Stomach (tissue), 8 donors: ENCODE measurements at regions not wholly inside any gene's neighbourhood (a gene's known extent, or its start where the extent isn't known, plus 50 kb on each side); places are given as distances from the start of the nearest gene placed in this dataset.

ENCODE experiments used
- DNase-seq, 2 donors: peaks; one replicate each; pipeline versions ENCODE4 v3.0.0 to v3.0.0-alpha.2; 2013 to 2019
- H3K27ac ChIP-seq, 5 donors: fragments of 200-600 bp in 4 of 5; sonication (generic) in 4 of 5; one replicate each; pipeline ENCODE4 v1.5.1; 2013 to 2019; ENCODE audit warnings: mild to moderate bottlenecking in 1 of 5, moderate library complexity in 1 of 5
- H3K27me3 ChIP-seq, 3 donors: fragments of 200-600 bp; sonication (generic); one replicate each; pipeline ENCODE4 v1.5.1; 2017 to 2019; ENCODE audit warnings: mixed run types in 1 of 3
- H3K36me3 ChIP-seq, 4 donors: fragments of 200-600 bp; sonication (generic); 1 replicate in 3 of 4; 2 replicates in 1 of 4; pipeline ENCODE4 v1.5.1; 2016 to 2019
- H3K4me1 ChIP-seq, 4 donors: fragments of 200-600 bp; sonication (generic); one replicate each; pipeline ENCODE4 v1.5.1; 2016 to 2019
- H3K4me3 ChIP-seq, 4 donors: fragments of 200-600 bp; sonication (generic) in 3 of 4; one replicate each; pipeline ENCODE4 v1.5.1; 2016 to 2019; ENCODE audit warnings: mild to moderate bottlenecking in 1 of 4
- H3K9me3 ChIP-seq, 4 donors: fragments of 200-600 bp; sonication (generic); one replicate each; pipeline ENCODE4 v1.5.1; 2016 to 2019
- CTCF ChIP-seq, 7 experiments: fragments of 450-650 bp in 4 of 7; fragments of 200-600 bp in 3 of 7; sonication (generic) in 3 of 7; IDR thresholded peaks; one replicate each; pipeline ENCODE4 v1.5.1; 2016 to 2019; ENCODE audit warnings: antibody characterized with exemption in 7 of 7, control low read depth in 2 of 7, mild to moderate bottlenecking in 1 of 7
- EP300 ChIP-seq: sonication (generic); formaldehyde crosslinking; IDR thresholded peaks from one replicate; pipeline ENCODE4 v1.6.1; 2017; ENCODE audit warnings: antibody characterized with exemption
- POLR2A ChIP-seq, 4 donors: fragments of 450-650 bp; IDR thresholded peaks; one replicate each; pipeline ENCODE4 v1.6.1; 2016; ENCODE audit warnings: antibody characterized with exemption in 4 of 4, control low read depth in 2 of 4, mild to moderate bottlenecking in 1 of 4, moderate library complexity in 1 of 4
- POLR2AphosphoS5 ChIP-seq, 3 donors: sonication (generic); formaldehyde crosslinking; IDR thresholded peaks; one replicate each; pipeline ENCODE4 v1.6.1; 2016; ENCODE audit warnings: antibody characterized with exemption in 3 of 3
- WGBS, 5 donors: extraction: QIAGEN DNeasy Blood & Tissue Kit in 3 of 5; methylation state at CpG; one replicate each; pipeline versions ENCODE4 v1.1.5 to v1.1.7; 2013 to 2018; 5-methylcytosine and 5-hydroxymethylcytosine counted together
- intact Hi-C: fragments of 100-400 bp; cut with DNase I; formaldehyde crosslinking; loops from one replicate; pipeline ENCODE4 v1.15.1; 2023; ENCODE audit warnings: low total_unique reads
- donor health status: healthy with polysubstance abuse.
- donor health status: Bipolar disorder and iron deficiency.
- donor health status: healthy.

GRCh38 chr3:72401005-72401545 is 447.2 kb downstream of the SHQ1 start:
- TF ChIP-seq EP300 (no peak), POLR2AphosphoS5 (IDR thresholded peaks at IDR 0.05) (no peak), CTCF (IDR thresholded peaks at IDR 0.05) (no peak), POLR2A (IDR thresholded peaks at IDR 0.05) (no peak)
- no peak overlapping the region for H3K4me3 ChIP-seq
- H3K9me3 ChIP-seq = no peaks in the 10 kb centered on the region
- H3K27me3 ChIP-seq = no peaks in the 10 kb centered on the region
- WGBS, 5 donors = 96 to 100% (median 98%) methylated on average over 2 of the region's 2 CpGs
- H3K4me1 ChIP-seq = peaks cover 7 to 73% (median 41%) of the 10 kb centered on the region in 4 donors
- H3K27ac ChIP-seq = no peak overlapping the region
- no peaks in the 10 kb centered on the region for H3K36me3 ChIP-seq
- intact Hi-C loops = no loop called here
- no peak for DNase-seq

- H3K9me3 ChIP-seq = no peaks in the 10 kb centered on the region
- peaks cover 0 to 69% (median 31%) of the 10 kb centered on the region in 4 donors for H3K4me1 ChIP-seq
- no peaks in the 10 kb centered on the region for H3K36me3 ChIP-seq
- H3K27ac ChIP-seq = no peak overlapping the region
- H3K27me3 ChIP-seq = no peaks in the 10 kb centered on the region
- intact Hi-C loops = no loop called here
- DNase-seq = no peak
- WGBS, 5 donors = 38 to 52% (median 48%) methylated on average over 3 of the region's 3 CpGs
- H3K4me3 ChIP-seq = no peak overlapping the region
- TF ChIP-seq POLR2A (IDR thresholded peaks at IDR 0.05) (no peak), CTCF (IDR thresholded peaks at IDR 0.05) (no peak), EP300 (no peak), POLR2AphosphoS5 (IDR thresholded peaks at IDR 0.05) (no peak)
Measured at GRCh38 chr3:72398781-72399180, 449.5 kb downstream of the SHQ1 start.

GRCh38 chr3:72397586-72397985 is 450.7 kb downstream of the SHQ1 start:
- intact Hi-C loops = no loop called here
- Histone ChIP-seq H3K9me3 (no peaks in the 10 kb centered on the region), H3K27me3 (no peaks in the 10 kb centered on the region), H3K36me3 (no peaks in the 10 kb centered on the region), H3K4me3 (no peak overlapping the region), H3K4me1 (peaks cover 0 to 64% (median 26%) of the 10 kb centered on the region in 4 donors), H3K27ac (no peak overlapping the region)
- TF ChIP-seq POLR2AphosphoS5 (IDR thresholded peaks at IDR 0.05) (no peak), POLR2A (IDR thresholded peaks at IDR 0.05) (no peak), CTCF (IDR thresholded peaks at IDR 0.05) (no peak), EP300 (no peak)
- DNase-seq = no peak
- WGBS, 5 donors = 75 to 82% (median 80%) methylated on average over 2 of the region's 2 CpGs

- Histone ChIP-seq H3K36me3 (no peaks in the 10 kb centered on the region), H3K4me1 (peaks cover 0 to 71% (median 29%) of the 10 kb centered on the region in 4 donors), H3K27ac (no peak overlapping the region), H3K27me3 (no peaks in the 10 kb centered on the region), H3K9me3 (no peaks in the 10 kb centered on the region), H3K4me3 (no peak overlapping the region)
- TF ChIP-seq CTCF (IDR thresholded peaks at IDR 0.05) = no peak
- no peak for TF ChIP-seq EP300
- no peak for TF ChIP-seq POLR2A (IDR thresholded peaks at IDR 0.05)
- no peak for TF ChIP-seq POLR2AphosphoS5 (IDR thresholded peaks at IDR 0.05)
- DNase-seq = no peak
- intact Hi-C loops = no loop called here
- 84 to 89% (median 86%) methylated on average over 7 of the region's 7 CpGs for WGBS, 5 donors
Measured at GRCh38 chr3:72396899-72397298, 451.3 kb downstream of the SHQ1 start.
